ENCODE measurements at regions not wholly inside any gene's neighbourhood (a gene's known extent, or its start where the extent isn't known, plus 50 kb on each side); places are given as distances from the start of the nearest gene placed in this dataset.

DNA sequence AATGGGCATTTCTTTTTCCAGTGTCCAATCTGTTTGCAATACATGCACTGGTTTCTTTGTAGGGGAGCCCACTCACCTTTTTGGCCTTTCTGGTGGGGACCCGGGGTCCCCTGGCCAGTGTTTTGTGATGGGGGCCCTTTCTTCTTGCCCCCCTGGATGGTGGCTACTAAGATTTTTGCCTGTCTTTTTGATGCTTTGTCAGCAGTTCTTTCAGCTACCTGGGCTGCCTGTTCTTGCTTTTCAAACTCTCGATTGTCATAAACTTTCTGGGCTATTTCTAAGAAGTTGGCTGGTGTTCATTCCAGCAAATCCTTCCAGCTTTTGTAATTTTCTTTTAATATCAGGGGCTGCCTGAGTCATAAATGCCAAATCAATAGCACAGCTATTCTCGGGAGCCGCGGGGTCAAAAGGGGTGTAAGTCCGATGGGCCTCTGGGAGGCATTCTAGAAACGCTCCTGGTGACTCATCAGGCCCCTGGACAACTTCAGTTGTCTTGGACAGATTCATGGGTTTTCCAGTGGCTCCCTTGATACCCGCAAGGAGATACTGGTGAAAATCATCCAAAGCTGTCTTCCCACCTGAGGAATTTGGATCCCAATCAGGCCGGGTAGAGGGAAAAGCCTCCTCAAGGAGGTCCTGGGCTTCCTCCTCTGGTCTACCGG, 79.0 kb downstream of the PRR15 start (continued):
- TF ChIP-seq CHD7 (IDR thresholded peaks at IDR 0.05; ENCODE audit: insufficient replicate concordance, low read length) (no peak), CEBPB (IDR thresholded peaks at IDR 0.05; ENCODE audit: low read depth, low read length) (no peak), SIN3A (conservative IDR thresholded peaks at IDR 0.05 in 1 of 2, IDR thresholded peaks at IDR 0.05 in 1 of 2; ENCODE audit: low read depth in 1 of 2, low read length in 2 of 2) (no peak)
